ENCODE measurements at regions not wholly inside any gene's neighbourhood (a gene's known extent, or its start where the extent isn't known, plus 50 kb on each side); places are given as distances from the start of the nearest gene placed in this dataset.

- TF ChIP-seq NANOG (IDR thresholded peaks at IDR 0.05; ENCODE audit: insufficient read depth, low read depth, low read length, poor library complexity, severe bottlenecking) (no peak), CBX5 (IDR thresholded peaks at IDR 0.05; ENCODE audit: low read depth, low read length) (no peak), EGR1 (IDR thresholded peaks at IDR 0.05; ENCODE audit: borderline replicate concordance, low read depth, low read length) (no peak), SIN3A (conservative IDR thresholded peaks at IDR 0.05 in 1 of 2, IDR thresholded peaks at IDR 0.05 in 1 of 2; ENCODE audit: low read depth in 1 of 2, low read length in 2 of 2) (no peak), CBX8 (IDR thresholded peaks at IDR 0.05; ENCODE audit: borderline replicate concordance, low read depth, low read length) (no peak), POLR2A (IDR thresholded peaks at IDR 0.05; ENCODE audit: control extremely low read depth in 1 of 2, low read depth in 2 of 2, low read length in 2 of 2) (no peak), JUND (IDR thresholded peaks at IDR 0.05; ENCODE audit: low read length) (no peak), EZH2 (IDR thresholded peaks at IDR 0.05; ENCODE audit: low read depth, low read length, severe bottlenecking) (no peak), YY1 (IDR thresholded peaks at IDR 0.05; ENCODE audit: low read depth, low read length) (no peak)
- TF ChIP-seq, protein P1, sequence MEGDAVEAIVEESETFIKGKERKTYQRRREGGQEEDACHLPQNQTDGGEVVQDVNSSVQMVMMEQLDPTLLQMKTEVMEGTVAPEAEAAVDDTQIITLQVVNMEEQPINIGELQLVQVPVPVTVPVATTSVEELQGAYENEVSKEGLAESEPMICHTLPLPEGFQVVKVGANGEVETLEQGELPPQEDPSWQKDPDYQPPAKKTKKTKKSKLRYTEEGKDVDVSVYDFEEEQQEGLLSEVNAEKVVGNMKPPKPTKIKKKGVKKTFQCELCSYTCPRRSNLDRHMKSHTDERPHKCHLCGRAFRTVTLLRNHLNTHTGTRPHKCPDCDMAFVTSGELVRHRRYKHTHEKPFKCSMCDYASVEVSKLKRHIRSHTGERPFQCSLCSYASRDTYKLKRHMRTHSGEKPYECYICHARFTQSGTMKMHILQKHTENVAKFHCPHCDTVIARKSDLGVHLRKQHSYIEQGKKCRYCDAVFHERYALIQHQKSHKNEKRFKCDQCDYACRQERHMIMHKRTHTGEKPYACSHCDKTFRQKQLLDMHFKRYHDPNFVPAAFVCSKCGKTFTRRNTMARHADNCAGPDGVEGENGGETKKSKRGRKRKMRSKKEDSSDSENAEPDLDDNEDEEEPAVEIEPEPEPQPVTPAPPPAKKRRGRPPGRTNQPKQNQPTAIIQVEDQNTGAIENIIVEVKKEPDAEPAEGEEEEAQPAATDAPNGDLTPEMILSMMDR (IDR thresholded peaks at IDR 0.05; ENCODE audit: control extremely low read depth in 1 of 3, insufficient read depth in 1 of 3, low read depth in 1 of 3, low read length in 3 of 3) = no peak
Observed at GRCh38 chr13:75913925-75914324, 277.8 kb downstream of the LMO7 start.

Data from H1 (cell line).